ENCODE measurements at regions not wholly inside any gene's neighbourhood (a gene's known extent, or its start where the extent isn't known, plus 50 kb on each side); places are given as distances from the start of the nearest gene placed in this dataset.

DNA sequence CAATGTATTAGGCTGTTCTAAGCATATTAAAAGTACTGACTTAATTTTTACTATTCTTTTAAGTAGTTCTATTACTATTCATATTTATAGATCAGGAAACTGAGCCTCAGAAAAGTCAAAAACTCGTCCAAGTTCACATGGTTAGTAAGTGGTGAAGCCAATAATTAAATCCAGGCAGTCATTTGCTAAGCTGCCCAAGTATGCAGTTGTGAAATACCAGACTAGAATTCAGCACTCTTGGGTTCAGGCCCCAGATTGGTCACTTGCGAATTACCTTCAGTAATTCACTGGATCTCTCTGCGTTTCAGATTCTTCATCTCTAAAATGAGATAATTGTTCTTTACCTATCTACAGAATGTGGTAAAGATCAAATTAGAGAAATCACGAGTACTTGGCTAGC lies 161.9 kb upstream of the CADPS start:
- DNase-seq = no peak
- Histone ChIP-seq H3K27ac (ENCODE audit: low read length) (no peak overlapping the region), H3K4me3 (ENCODE audit: low read length) (no peak overlapping the region), H3K27me3 (ENCODE audit: control insufficient read depth, insufficient read depth, low read length) (no peaks in the 10 kb centered on the region), H3K9me3 (replicated peaks; ENCODE audit: control insufficient read depth, low read depth, low read length) (no peaks in the 10 kb centered on the region), H3K36me3 (ENCODE audit: control insufficient read depth, insufficient read depth, low read length) (no peaks in the 10 kb centered on the region), H3K4me1 (ENCODE audit: control insufficient read depth, insufficient read depth, low read length) (no peaks in the 10 kb centered on the region)
- WGBS (ENCODE audit: insufficient coverage) = no CpG with 5 or more reads among the region's 4 CpGs

- no peaks in the 10 kb centered on the region for H3K36me3 ChIP-seq (ENCODE audit: control insufficient read depth, insufficient read depth, low read length)
- H3K9me3 ChIP-seq (replicated peaks; ENCODE audit: control insufficient read depth, low read depth, low read length) = no peaks in the 10 kb centered on the region
- WGBS (ENCODE audit: insufficient coverage) = no CpG with 5 or more reads among the region's 3 CpGs
- no peak overlapping the region for H3K4me3 ChIP-seq (ENCODE audit: low read length)
- no peaks in the 10 kb centered on the region for H3K4me1 ChIP-seq (ENCODE audit: control insufficient read depth, insufficient read depth, low read length)
- no peaks in the 10 kb centered on the region for H3K27me3 ChIP-seq (ENCODE audit: control insufficient read depth, insufficient read depth, low read length)
- H3K27ac ChIP-seq (ENCODE audit: low read length) = no peak overlapping the region
- DNase-seq = peak; percentile 45
Measured at GRCh38 chr3:63042833-63043232, 167.6 kb upstream of the CADPS start.

DNA sequence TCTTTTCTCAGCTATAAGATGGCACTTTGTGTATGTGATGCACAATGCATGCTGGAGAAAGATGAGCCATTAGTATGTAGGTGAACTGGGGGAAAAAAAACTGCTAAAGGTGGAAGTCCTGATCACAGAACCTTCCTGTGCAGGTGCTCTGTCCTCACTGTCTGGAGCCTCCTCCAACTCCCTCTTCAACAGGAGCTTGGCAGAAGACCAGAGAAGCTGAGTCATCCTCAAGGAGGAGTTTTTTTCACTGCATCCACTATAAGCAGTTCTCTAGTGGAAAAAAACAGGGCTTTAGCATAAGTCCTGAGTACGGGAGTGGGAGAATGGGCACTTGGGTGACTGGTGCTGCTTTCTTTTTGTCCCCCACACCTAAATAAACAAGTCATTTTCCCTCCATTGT lies 168.4 kb upstream of the CADPS start:
- Histone ChIP-seq H3K36me3 (ENCODE audit: control insufficient read depth, insufficient read depth, low read length) (no peaks in the 10 kb centered on the region), H3K27ac (ENCODE audit: low read length) (no peak overlapping the region), H3K4me1 (ENCODE audit: control insufficient read depth, insufficient read depth, low read length) (no peaks in the 10 kb centered on the region), H3K4me3 (ENCODE audit: low read length) (no peak overlapping the region), H3K9me3 (replicated peaks; ENCODE audit: control insufficient read depth, low read depth, low read length) (no peaks in the 10 kb centered on the region), H3K27me3 (ENCODE audit: control insufficient read depth, insufficient read depth, low read length) (no peaks in the 10 kb centered on the region)
- no CpG with 5 or more reads among the region's 1 CpG for WGBS (ENCODE audit: insufficient coverage)
- DNase-seq = peak; percentile 47

- H3K4me1 ChIP-seq (ENCODE audit: control insufficient read depth, insufficient read depth, low read length) = no peaks in the 10 kb centered on the region
- no peak for DNase-seq
- H3K4me3 ChIP-seq (ENCODE audit: low read length) = no peak overlapping the region
- WGBS (ENCODE audit: insufficient coverage) = no CpG with 5 or more reads among the region's 2 CpGs
- no peaks in the 10 kb centered on the region for H3K9me3 ChIP-seq (replicated peaks; ENCODE audit: control insufficient read depth, low read depth, low read length)
- H3K27me3 ChIP-seq (ENCODE audit: control insufficient read depth, insufficient read depth, low read length) = no peaks in the 10 kb centered on the region
- no peak overlapping the region for H3K27ac ChIP-seq (ENCODE audit: low read length)
- no peaks in the 10 kb centered on the region for H3K36me3 ChIP-seq (ENCODE audit: control insufficient read depth, insufficient read depth, low read length)
Measured at GRCh38 chr3:63046152-63046551, 170.9 kb upstream of the CADPS start.

DNA sequence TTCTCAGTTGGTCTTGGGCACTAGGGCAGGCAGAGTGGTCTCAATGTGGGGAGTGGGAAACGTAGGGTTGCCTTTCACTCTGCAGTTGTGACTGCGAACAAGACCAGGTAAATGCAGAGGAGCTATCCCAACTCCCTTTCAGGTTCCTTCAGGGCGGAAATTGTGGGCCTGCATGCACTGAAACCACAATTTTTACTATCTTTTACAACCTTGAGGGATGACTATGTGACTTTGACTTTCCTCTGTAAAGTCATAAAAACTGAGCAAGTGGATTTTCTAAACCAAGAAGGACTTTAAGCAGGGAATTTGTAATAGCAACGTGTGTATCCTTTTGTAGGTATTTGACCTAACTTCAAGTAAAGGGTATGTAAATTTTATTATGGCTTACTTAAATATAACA lies 171.4 kb upstream of the CADPS start:
- Histone ChIP-seq H3K36me3 (ENCODE audit: control insufficient read depth, insufficient read depth, low read length) (no peaks in the 10 kb centered on the region), H3K27ac (ENCODE audit: low read length) (no peak overlapping the region), H3K27me3 (ENCODE audit: control insufficient read depth, insufficient read depth, low read length) (no peaks in the 10 kb centered on the region), H3K4me3 (ENCODE audit: low read length) (no peak overlapping the region), H3K9me3 (replicated peaks; ENCODE audit: control insufficient read depth, low read depth, low read length) (no peaks in the 10 kb centered on the region), H3K4me1 (ENCODE audit: control insufficient read depth, insufficient read depth, low read length) (no peaks in the 10 kb centered on the region)
- no peak for DNase-seq
- 60% methylated on average over 1 of the region's 4 CpGs for WGBS (ENCODE audit: insufficient coverage)

- H3K36me3 ChIP-seq (ENCODE audit: control insufficient read depth, insufficient read depth, low read length) = no peaks in the 10 kb centered on the region
- 83% methylated on average over 1 of the region's 1 CpG for WGBS (ENCODE audit: insufficient coverage)
- no peaks in the 10 kb centered on the region for H3K9me3 ChIP-seq (replicated peaks; ENCODE audit: control insufficient read depth, low read depth, low read length)
- no peaks in the 10 kb centered on the region for H3K27me3 ChIP-seq (ENCODE audit: control insufficient read depth, insufficient read depth, low read length)
- no peak for DNase-seq
- no peak overlapping the region for H3K27ac ChIP-seq (ENCODE audit: low read length)
- H3K4me1 ChIP-seq (ENCODE audit: control insufficient read depth, insufficient read depth, low read length) = no peaks in the 10 kb centered on the region
- no peak overlapping the region for H3K4me3 ChIP-seq (ENCODE audit: low read length)
Measured at GRCh38 chr3:63047068-63047467, 171.9 kb upstream of the CADPS start.

GRCh38 chr3:63048367-63049326 lies 173.4 kb upstream of the CADPS start:
- Histone ChIP-seq H3K9me3 (replicated peaks; ENCODE audit: control insufficient read depth, low read depth, low read length) (no peaks in the 10 kb centered on the region), H3K4me1 (ENCODE audit: control insufficient read depth, insufficient read depth, low read length) (no peaks in the 10 kb centered on the region), H3K27me3 (ENCODE audit: control insufficient read depth, insufficient read depth, low read length) (no peaks in the 10 kb centered on the region), H3K36me3 (ENCODE audit: control insufficient read depth, insufficient read depth, low read length) (no peaks in the 10 kb centered on the region), H3K4me3 (ENCODE audit: low read length) (no peak overlapping the region), H3K27ac (ENCODE audit: low read length) (no peak overlapping the region)
- DNase-seq = no peak
- 81% methylated on average over 3 of the region's 4 CpGs for WGBS (ENCODE audit: insufficient coverage)

GRCh38 chr3:63050548-63051177 lies 175.4 kb upstream of the CADPS start:
- no peak overlapping the region for H3K4me3 ChIP-seq (ENCODE audit: low read length)
- no peaks in the 10 kb centered on the region for H3K27me3 ChIP-seq (ENCODE audit: control insufficient read depth, insufficient read depth, low read length)
- DNase-seq = no peak
- no peaks in the 10 kb centered on the region for H3K4me1 ChIP-seq (ENCODE audit: control insufficient read depth, insufficient read depth, low read length)
- no peaks in the 10 kb centered on the region for H3K36me3 ChIP-seq (ENCODE audit: control insufficient read depth, insufficient read depth, low read length)
- WGBS (ENCODE audit: insufficient coverage) = 80% methylated on average over 1 of the region's 8 CpGs
- no peak overlapping the region for H3K27ac ChIP-seq (ENCODE audit: low read length)
- H3K9me3 ChIP-seq (replicated peaks; ENCODE audit: control insufficient read depth, low read depth, low read length) = no peaks in the 10 kb centered on the region

- Histone ChIP-seq H3K36me3 (ENCODE audit: control insufficient read depth, insufficient read depth, low read length) (no peaks in the 10 kb centered on the region), H3K4me3 (ENCODE audit: low read length) (no peak overlapping the region), H3K9me3 (replicated peaks; ENCODE audit: control insufficient read depth, low read depth, low read length) (no peaks in the 10 kb centered on the region), H3K4me1 (ENCODE audit: control insufficient read depth, insufficient read depth, low read length) (no peaks in the 10 kb centered on the region), H3K27ac (ENCODE audit: low read length) (no peak overlapping the region), H3K27me3 (ENCODE audit: control insufficient read depth, insufficient read depth, low read length) (no peaks in the 10 kb centered on the region)
- DNase-seq = peak; percentile 33
- no CpG with 5 or more reads among the region's 5 CpGs for WGBS (ENCODE audit: insufficient coverage)
Measured at GRCh38 chr3:63051920-63052319, 176.7 kb upstream of the CADPS start.

DNA sequence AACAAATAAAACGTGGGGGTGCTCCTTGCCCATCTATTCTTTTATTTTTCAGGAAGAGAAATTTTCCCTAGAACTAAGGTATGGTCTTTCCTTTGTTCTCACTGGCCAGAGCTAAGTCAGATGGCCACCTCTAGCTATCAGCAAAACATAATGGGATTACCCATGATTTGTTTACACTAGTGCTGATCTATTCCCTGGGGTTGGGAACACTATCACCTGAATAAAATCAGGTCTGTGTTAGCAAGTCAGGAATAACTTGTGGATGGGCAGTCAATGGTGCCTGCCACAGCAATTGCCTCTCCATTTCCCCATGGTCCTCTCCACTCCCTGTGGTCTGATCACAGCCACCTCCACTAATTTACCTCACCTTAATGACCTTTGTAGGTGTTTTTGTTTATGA lies 181.7 kb upstream of the CADPS start:
- no CpG with 5 or more reads among the region's 1 CpG for WGBS (ENCODE audit: insufficient coverage)

More for the DNA sequence above, 181.7 kb upstream of the CADPS start:
- no peak overlapping the region for H3K4me3 ChIP-seq (ENCODE audit: low read length)
- no peaks in the 10 kb centered on the region for H3K4me1 ChIP-seq (ENCODE audit: control insufficient read depth, insufficient read depth, low read length)
- no peaks in the 10 kb centered on the region for H3K9me3 ChIP-seq (replicated peaks; ENCODE audit: control insufficient read depth, low read depth, low read length)
- no peak overlapping the region for H3K27ac ChIP-seq (ENCODE audit: low read length)
- no peaks in the 10 kb centered on the region for H3K27me3 ChIP-seq (ENCODE audit: control insufficient read depth, insufficient read depth, low read length)
- no peaks in the 10 kb centered on the region for H3K36me3 ChIP-seq (ENCODE audit: control insufficient read depth, insufficient read depth, low read length)
- no peak for DNase-seq

Data from muscle of leg (tissue), 3 donors.